Liver (tissue), 7 donors: ENCODE measurements at regions not wholly inside any gene's neighbourhood (a gene's known extent, or its start where the extent isn't known, plus 50 kb on each side); places are given as distances from the start of the nearest gene placed in this dataset.

ENCODE experiments used
- DNase-seq: peaks from one replicate; pipeline ENCODE4 v3.0.0-alpha.2; 2017; ENCODE audit warnings: low spot score
- H3K27ac ChIP-seq, 2 donors: one replicate each; pipeline ENCODE4 v1.7.0; 2013; ENCODE audit warnings: inconsistent platforms in 2 of 2, low read length in 2 of 2, control low read depth in 1 of 2, low read depth in 1 of 2, mild to moderate bottlenecking in 1 of 2
- H3K27me3 ChIP-seq, 4 donors: one replicate each; pipeline versions ENCODE4 v1.6.1 to v1.7.0; 2013; ENCODE audit warnings: low read length in 3 of 4, inconsistent platforms in 1 of 4, mild to moderate bottlenecking in 1 of 4, moderate library complexity in 1 of 4; ENCODE audit not compliant: control insufficient read depth in 4 of 4, insufficient read depth in 4 of 4
- H3K36me3 ChIP-seq, 4 donors: one replicate each; pipeline versions ENCODE4 v1.6.1 to v1.7.0; 2013; ENCODE audit warnings: low read length in 3 of 4, mild to moderate bottlenecking in 3 of 4, low read depth in 1 of 4, moderate library complexity in 1 of 4; ENCODE audit not compliant: control insufficient read depth in 4 of 4, insufficient read depth in 3 of 4
- H3K4me1 ChIP-seq, 4 donors: one replicate each; pipeline versions ENCODE4 v1.6.1 to v1.7.0; 2013; ENCODE audit warnings: low read length in 3 of 4, mild to moderate bottlenecking in 3 of 4, moderate library complexity in 1 of 4; ENCODE audit not compliant: control insufficient read depth in 4 of 4, insufficient read depth in 4 of 4
- H3K4me3 ChIP-seq, 3 donors: one replicate each; pipeline versions ENCODE4 v1.6.1 to v1.7.0; 2013; ENCODE audit warnings: low read length in 3 of 3, control low read depth in 1 of 3, low read depth in 1 of 3, mild to moderate bottlenecking in 1 of 3
- H3K9ac ChIP-seq, 2 donors: one replicate each; pipeline ENCODE4 v1.7.0; 2013; ENCODE audit warnings: low read length in 2 of 2, mild to moderate bottlenecking in 2 of 2, moderate library complexity in 2 of 2, control low read depth in 1 of 2, low read depth in 1 of 2
- H3K9me3 ChIP-seq, 4 donors: one replicate each; pipeline versions ENCODE4 v1.6.1 to v1.7.0; 2013; ENCODE audit warnings: low read length in 3 of 4; ENCODE audit not compliant: control insufficient read depth in 4 of 4
- ATF3 ChIP-seq: IDR thresholded peaks from 2 replicates; pipeline ENCODE4 v1.6.1; 2016; ENCODE audit warnings: antibody characterized with exemption
- EGR1 ChIP-seq, 2 donors: IDR thresholded peaks; 2 replicates each; pipeline ENCODE4 v1.6.1; 2016 to 2018; ENCODE audit warnings: antibody characterized with exemption in 2 of 2, low read depth in 2 of 2
- FOXA1 ChIP-seq: IDR thresholded peaks from 2 replicates; pipeline ENCODE4 v1.6.1; 2016; ENCODE audit warnings: antibody characterized with exemption
- FOXA2 ChIP-seq: IDR thresholded peaks from 2 replicates; pipeline ENCODE4 v1.6.1; 2016; ENCODE audit warnings: antibody characterized with exemption
- HNF4A ChIP-seq, 2 donors: conservative IDR thresholded peaks; 2 replicates each; pipeline ENCODE4 v1.6.1; 2016; ENCODE audit warnings: antibody characterized with exemption in 2 of 2, mild to moderate bottlenecking in 2 of 2
- HNF4G ChIP-seq: IDR thresholded peaks from 2 replicates; pipeline ENCODE4 v1.6.1; 2016; ENCODE audit warnings: antibody characterized with exemption
- JUND ChIP-seq, 2 donors: IDR thresholded peaks; 2 replicates each; pipeline ENCODE4 v1.6.1; 2016; ENCODE audit warnings: antibody characterized with exemption in 2 of 2
- NR2F2 ChIP-seq: IDR thresholded peaks from 2 replicates; pipeline ENCODE4 v1.6.1; 2016; ENCODE audit warnings: antibody characterized with exemption
- RAD21 ChIP-seq, 2 donors: IDR thresholded peaks; 2 replicates each; pipeline ENCODE4 v1.6.1; 2016; ENCODE audit warnings: antibody characterized with exemption in 2 of 2, mild to moderate bottlenecking in 2 of 2
- RXRA ChIP-seq, 2 donors: IDR thresholded peaks; 2 replicates each; pipeline ENCODE4 v1.6.1; 2017 to 2018; ENCODE audit warnings: antibody characterized with exemption in 2 of 2, mild to moderate bottlenecking in 1 of 2
- SP1 ChIP-seq: IDR thresholded peaks from 2 replicates; pipeline ENCODE4 v1.6.1; 2018; ENCODE audit warnings: antibody characterized with exemption, mild to moderate bottlenecking
- TAF1 ChIP-seq: conservative IDR thresholded peaks from 2 replicates; pipeline ENCODE4 v1.6.1; 2016; ENCODE audit warnings: antibody characterized with exemption, mild to moderate bottlenecking
- ZBTB33 ChIP-seq: IDR thresholded peaks from 2 replicates; pipeline ENCODE4 v1.6.1; 2016; ENCODE audit warnings: antibody characterized with exemption
- WGBS: extraction: QIAGEN DNeasy Blood & Tissue Kit; methylation state at CpG from one replicate; pipeline ENCODE4 v1.1.7; 2013; 5-methylcytosine and 5-hydroxymethylcytosine counted together
- TF ChIP-seq, protein P1 (sequence below): IDR thresholded peaks from 2 replicates; pipeline ENCODE4 v1.6.1; 2016; ENCODE audit warnings: antibody characterized with exemption, mild to moderate bottlenecking
- TF ChIP-seq, protein P2 (sequence below): IDR thresholded peaks from 2 replicates; pipeline ENCODE4 v1.6.1; 2016; ENCODE audit warnings: antibody characterized with exemption
- donor health status: healthy.
- donor health status: healthy.
- donor health status: healthy.
- donor health status: healthy.

DNA sequence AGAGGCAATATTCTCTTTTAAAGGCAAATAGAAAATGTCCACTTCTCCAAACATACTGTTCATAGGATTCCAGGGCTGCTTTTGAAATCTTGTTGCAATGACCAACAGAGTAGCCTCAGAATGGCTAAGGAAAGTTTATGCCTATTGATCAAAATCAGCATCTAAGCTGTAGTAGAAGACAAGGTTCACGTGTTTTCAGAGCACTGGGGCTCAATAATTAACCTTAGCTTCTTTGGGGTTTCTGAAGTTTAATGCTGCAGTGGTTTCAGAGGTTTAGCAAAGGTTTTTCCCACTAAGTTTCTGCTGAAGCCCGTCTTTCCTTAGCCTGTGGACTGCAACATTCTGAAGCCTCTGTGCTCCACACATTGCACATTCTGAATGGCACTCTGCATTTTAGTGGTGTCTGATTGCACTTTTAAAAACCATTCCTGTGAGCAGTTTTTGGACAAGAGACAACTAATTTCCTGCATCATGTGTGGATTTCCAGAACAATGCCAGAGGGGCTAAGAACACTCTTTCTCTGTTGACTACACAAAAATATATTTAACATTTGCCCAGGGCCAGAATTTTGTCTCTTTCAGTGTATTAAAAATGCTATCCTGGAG is 342.5 kb downstream of the PTEN start:
- H3K9me3 ChIP-seq, result no peaks in the 10 kb centered on the region
- TF ChIP-seq RAD21 (IDR thresholded peaks at IDR 0.05) (peak in 1 of 2 donors; percentile 14), ZBTB33 (no peak)
- no peaks in the 10 kb centered on the region for H3K36me3 ChIP-seq
- WGBS, result 56% methylated on average over 2 of the region's 2 CpGs
- H3K9ac ChIP-seq, result no peak overlapping the region
- DNase-seq, result no peak
- H3K4me3 ChIP-seq, result no peak overlapping the region
- H3K27me3 ChIP-seq, result no peaks in the 10 kb centered on the region
- no peak overlapping the region for H3K27ac ChIP-seq
- peaks cover 0 to 5% (median under 1%) of the 10 kb centered on the region in 4 donors for H3K4me1 ChIP-seq

- Histone ChIP-seq H3K4me3 (no peak overlapping the region), H3K9ac (no peak overlapping the region), H3K27me3 (no peaks in the 10 kb centered on the region), H3K9me3 (no peaks in the 10 kb centered on the region), H3K36me3 (no peaks in the 10 kb centered on the region), H3K27ac (no peak overlapping the region), H3K4me1 (peaks cover 0 to 5% (median under 1%) of the 10 kb centered on the region in 4 donors)
- TF ChIP-seq FOXA1, result no peak
- TF ChIP-seq SP1, result no peak
- no peak for TF ChIP-seq RXRA (IDR thresholded peaks at IDR 0.05)
- no peak for TF ChIP-seq NR2F2
- no peak for TF ChIP-seq FOXA2
- TF ChIP-seq HNF4A (conservative IDR thresholded peaks at IDR 0.05), result no peak
- TF ChIP-seq HNF4G, result no peak
- TF ChIP-seq EGR1 (IDR thresholded peaks at IDR 0.05; ENCODE audit: low read depth in 2 of 2), result no peak
- TF ChIP-seq ZBTB33, result no peak
- TF ChIP-seq, protein P1, sequence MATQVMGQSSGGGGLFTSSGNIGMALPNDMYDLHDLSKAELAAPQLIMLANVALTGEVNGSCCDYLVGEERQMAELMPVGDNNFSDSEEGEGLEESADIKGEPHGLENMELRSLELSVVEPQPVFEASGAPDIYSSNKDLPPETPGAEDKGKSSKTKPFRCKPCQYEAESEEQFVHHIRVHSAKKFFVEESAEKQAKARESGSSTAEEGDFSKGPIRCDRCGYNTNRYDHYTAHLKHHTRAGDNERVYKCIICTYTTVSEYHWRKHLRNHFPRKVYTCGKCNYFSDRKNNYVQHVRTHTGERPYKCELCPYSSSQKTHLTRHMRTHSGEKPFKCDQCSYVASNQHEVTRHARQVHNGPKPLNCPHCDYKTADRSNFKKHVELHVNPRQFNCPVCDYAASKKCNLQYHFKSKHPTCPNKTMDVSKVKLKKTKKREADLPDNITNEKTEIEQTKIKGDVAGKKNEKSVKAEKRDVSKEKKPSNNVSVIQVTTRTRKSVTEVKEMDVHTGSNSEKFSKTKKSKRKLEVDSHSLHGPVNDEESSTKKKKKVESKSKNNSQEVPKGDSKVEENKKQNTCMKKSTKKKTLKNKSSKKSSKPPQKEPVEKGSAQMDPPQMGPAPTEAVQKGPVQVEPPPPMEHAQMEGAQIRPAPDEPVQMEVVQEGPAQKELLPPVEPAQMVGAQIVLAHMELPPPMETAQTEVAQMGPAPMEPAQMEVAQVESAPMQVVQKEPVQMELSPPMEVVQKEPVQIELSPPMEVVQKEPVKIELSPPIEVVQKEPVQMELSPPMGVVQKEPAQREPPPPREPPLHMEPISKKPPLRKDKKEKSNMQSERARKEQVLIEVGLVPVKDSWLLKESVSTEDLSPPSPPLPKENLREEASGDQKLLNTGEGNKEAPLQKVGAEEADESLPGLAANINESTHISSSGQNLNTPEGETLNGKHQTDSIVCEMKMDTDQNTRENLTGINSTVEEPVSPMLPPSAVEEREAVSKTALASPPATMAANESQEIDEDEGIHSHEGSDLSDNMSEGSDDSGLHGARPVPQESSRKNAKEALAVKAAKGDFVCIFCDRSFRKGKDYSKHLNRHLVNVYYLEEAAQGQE, result no peak
- TF ChIP-seq ATF3, result no peak
- TF ChIP-seq JUND (IDR thresholded peaks at IDR 0.05), result no peak
- TF ChIP-seq TAF1, result no peak
- TF ChIP-seq, protein P2, sequence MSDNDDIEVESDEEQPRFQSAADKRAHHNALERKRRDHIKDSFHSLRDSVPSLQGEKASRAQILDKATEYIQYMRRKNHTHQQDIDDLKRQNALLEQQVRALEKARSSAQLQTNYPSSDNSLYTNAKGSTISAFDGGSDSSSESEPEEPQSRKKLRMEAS, result no peak
- no peak for DNase-seq
- 95% methylated on average over 3 of the region's 3 CpGs for WGBS
These were observed 343.7 kb downstream of the PTEN start for GRCh38 chr10:88207121-88207546.
